OCI-LY1 (cell line): ENCODE measurements at regions not wholly inside any gene's neighbourhood (a gene's known extent, or its start where the extent isn't known, plus 50 kb on each side); places are given as distances from the start of the nearest gene placed in this dataset.

Experiments used
- H2AFZ ChIP-seq: fragments of 200-600 bp; sonication (generic), shearing (Covaris generic); 2 replicates; pipeline ENCODE4 v1.6.0; 2014; ENCODE audit warnings: antibody characterized with exemption, mild to moderate bottlenecking, low read length
- H3F3A ChIP-seq: fragments of 200-600 bp; sonication (generic), shearing (Covaris generic); 2 replicates; pipeline ENCODE4 v1.6.0; 2014; ENCODE audit warnings: mild to moderate bottlenecking, antibody characterized with exemption, low read length, moderate library complexity; ENCODE audit not compliant: insufficient read depth
- H3K27ac ChIP-seq: fragments of 200-600 bp; sonication (generic); 2 replicates; pipeline ENCODE4 v1.5.1; 2014; ENCODE audit warnings: low read length, mixed run types, mild to moderate bottlenecking, low read depth; ENCODE audit not compliant: poor library complexity, severe bottlenecking
- H3K27me3 ChIP-seq: fragments of 200-600 bp; sonication (generic); 2 replicates; pipeline ENCODE4 v1.6.0; 2014; ENCODE audit warnings: antibody characterized with exemption, mild to moderate bottlenecking, low read length, moderate library complexity; ENCODE audit not compliant: insufficient read depth
- H3K36me3 ChIP-seq: fragments of 200-600 bp; sonication (generic); 2 replicates; pipeline ENCODE4 v1.6.1; 2014; ENCODE audit warnings: mild to moderate bottlenecking, antibody characterized with exemption, low read length, moderate library complexity, mixed read lengths; ENCODE audit not compliant: insufficient read depth
- H3K4me1 ChIP-seq: fragments of 200-600 bp; sonication (generic); 2 replicates; pipeline ENCODE4 v1.5.1; 2014; ENCODE audit warnings: mild to moderate bottlenecking, low read length, moderate library complexity; ENCODE audit not compliant: insufficient read depth, severe bottlenecking
- H3K4me2 ChIP-seq: fragments of 200-600 bp; sonication (generic), shearing (Covaris generic); 2 replicates; pipeline ENCODE4 v1.6.1; 2014; ENCODE audit warnings: low read length
- H3K4me3 ChIP-seq: fragments of 200-600 bp; sonication (generic); 2 replicates; pipeline ENCODE4 v1.5.1; 2014; ENCODE audit warnings: low read length, low read depth, mild to moderate bottlenecking, mixed read lengths; ENCODE audit not compliant: poor library complexity, severe bottlenecking
- H3K79me2 ChIP-seq: fragments of 200-600 bp; shearing (Covaris generic); 2 replicates; pipeline ENCODE4 v1.6.1; 2016; ENCODE audit warnings: mixed run types, low read length, mixed read lengths; ENCODE audit not compliant: insufficient read depth
- H3K9ac ChIP-seq: fragments of 200-600 bp; sonication (generic), shearing (Covaris generic); 2 replicates; pipeline ENCODE4 v1.6.1; 2014; ENCODE audit warnings: mild to moderate bottlenecking, low read length, mixed read lengths
- H3K9me2 ChIP-seq: fragments of 200-600 bp; sonication (generic), shearing (Covaris generic); 2 replicates; pipeline ENCODE4 v1.6.1; 2014; ENCODE audit warnings: low read depth, mild to moderate bottlenecking, low read length, mixed read lengths
- H3K9me3 ChIP-seq: fragments of 200-600 bp; shearing (Covaris generic); 2 replicates; pipeline ENCODE4 v1.6.1; 2014; ENCODE audit warnings: low read length, mixed read lengths
- H4K20me1 ChIP-seq: fragments of 200-600 bp; sonication (generic), shearing (Covaris generic); 2 replicates; pipeline ENCODE4 v1.6.0; 2016; ENCODE audit warnings: mild to moderate bottlenecking, low read length; ENCODE audit not compliant: insufficient read depth
- EZH2 ChIP-seq: fragments of 200-600 bp; sonication (generic), shearing (Covaris generic); IDR thresholded peaks from 2 replicates; pipeline ENCODE4 v1.8.0; 2017; ENCODE audit warnings: borderline replicate concordance, mixed run types, mild to moderate bottlenecking, antibody characterized with exemption, low read length, moderate library complexity, mixed read lengths
- TF ChIP-seq, protein P1 (sequence below): fragments of 200-600 bp; sonication (generic), shearing (Covaris generic); IDR thresholded peaks from 2 replicates; pipeline ENCODE4 v1.5.1; 2017; ENCODE audit warnings: mild to moderate bottlenecking, antibody characterized with exemption, low read length, moderate library complexity, mixed read lengths

- no peaks in the 10 kb centered on the region for H4K20me1 ChIP-seq
- H3K27ac ChIP-seq: no peak overlapping the region
- TF ChIP-seq EZH2: no peak
- TF ChIP-seq, protein P1, sequence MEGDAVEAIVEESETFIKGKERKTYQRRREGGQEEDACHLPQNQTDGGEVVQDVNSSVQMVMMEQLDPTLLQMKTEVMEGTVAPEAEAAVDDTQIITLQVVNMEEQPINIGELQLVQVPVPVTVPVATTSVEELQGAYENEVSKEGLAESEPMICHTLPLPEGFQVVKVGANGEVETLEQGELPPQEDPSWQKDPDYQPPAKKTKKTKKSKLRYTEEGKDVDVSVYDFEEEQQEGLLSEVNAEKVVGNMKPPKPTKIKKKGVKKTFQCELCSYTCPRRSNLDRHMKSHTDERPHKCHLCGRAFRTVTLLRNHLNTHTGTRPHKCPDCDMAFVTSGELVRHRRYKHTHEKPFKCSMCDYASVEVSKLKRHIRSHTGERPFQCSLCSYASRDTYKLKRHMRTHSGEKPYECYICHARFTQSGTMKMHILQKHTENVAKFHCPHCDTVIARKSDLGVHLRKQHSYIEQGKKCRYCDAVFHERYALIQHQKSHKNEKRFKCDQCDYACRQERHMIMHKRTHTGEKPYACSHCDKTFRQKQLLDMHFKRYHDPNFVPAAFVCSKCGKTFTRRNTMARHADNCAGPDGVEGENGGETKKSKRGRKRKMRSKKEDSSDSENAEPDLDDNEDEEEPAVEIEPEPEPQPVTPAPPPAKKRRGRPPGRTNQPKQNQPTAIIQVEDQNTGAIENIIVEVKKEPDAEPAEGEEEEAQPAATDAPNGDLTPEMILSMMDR: no peak
- no peak overlapping the region for H3K4me2 ChIP-seq
- H3K4me3 ChIP-seq: no peak overlapping the region
- no peak overlapping the region for H3K9ac ChIP-seq
- H3F3A ChIP-seq: no peaks in the 10 kb centered on the region
- H3K36me3 ChIP-seq: no peaks in the 10 kb centered on the region
- H3K9me3 ChIP-seq: no peaks in the 10 kb centered on the region
- H3K9me2 ChIP-seq: no peaks in the 10 kb centered on the region
- no peaks in the 10 kb centered on the region for H3K79me2 ChIP-seq
- no peaks in the 10 kb centered on the region for H3K27me3 ChIP-seq
- no peak overlapping the region for H2AFZ ChIP-seq
- no peaks in the 10 kb centered on the region for H3K4me1 ChIP-seq
These were observed 740.4 kb downstream of the TRIML1 start for GRCh38 chr4:188879598-188879997.

DNA sequence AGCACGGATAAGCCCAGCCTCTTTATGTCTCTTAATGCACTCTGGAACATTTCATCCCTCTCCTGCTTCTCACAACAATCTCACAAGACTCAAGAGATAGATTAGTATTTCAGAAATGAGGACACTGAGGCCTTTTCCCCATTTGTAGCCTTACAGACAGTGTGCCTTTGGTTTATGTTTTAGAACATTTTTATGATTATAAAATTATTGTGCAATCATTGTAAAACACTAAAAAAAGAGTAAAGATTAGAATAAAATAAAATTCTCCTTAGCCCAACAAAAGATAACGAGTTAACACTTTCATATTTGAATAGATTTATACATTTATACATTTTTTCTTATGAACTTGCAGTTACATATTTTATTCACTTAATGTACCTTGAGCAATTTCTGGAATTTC lies 748.7 kb downstream of the TRIML1 start:
- Histone ChIP-seq H3F3A (no peaks in the 10 kb centered on the region), H3K27ac (no peak overlapping the region), H3K4me3 (no peak overlapping the region), H3K27me3 (no peaks in the 10 kb centered on the region), H3K79me2 (no peaks in the 10 kb centered on the region), H4K20me1 (no peaks in the 10 kb centered on the region), H3K4me2 (no peak overlapping the region), H3K9me3 (no peaks in the 10 kb centered on the region), H3K9me2 (no peaks in the 10 kb centered on the region), H3K4me1 (no peaks in the 10 kb centered on the region), H3K9ac (no peak overlapping the region), H2AFZ (no peak overlapping the region), H3K36me3 (no peaks in the 10 kb centered on the region)
- no peak for TF ChIP-seq EZH2
- TF ChIP-seq, protein P1: no peak

- Histone ChIP-seq H3K4me2 (no peak overlapping the region), H3K9me3 (no peaks in the 10 kb centered on the region), H3K36me3 (no peaks in the 10 kb centered on the region), H3F3A (no peaks in the 10 kb centered on the region), H4K20me1 (no peaks in the 10 kb centered on the region), H3K4me1 (no peaks in the 10 kb centered on the region), H2AFZ (no peak overlapping the region), H3K27me3 (no peaks in the 10 kb centered on the region), H3K9me2 (no peaks in the 10 kb centered on the region), H3K9ac (no peak overlapping the region), H3K27ac (no peak overlapping the region), H3K79me2 (no peaks in the 10 kb centered on the region), H3K4me3 (no peak overlapping the region)
- TF ChIP-seq, protein P1: no peak
- TF ChIP-seq EZH2: no peak
These were observed 753.6 kb downstream of the TRIML1 start for GRCh38 chr4:188892837-188893236.
